ENCODE measurements at regions not wholly inside any gene's neighbourhood (a gene's known extent, or its start where the extent isn't known, plus 50 kb on each side); places are given as distances from the start of the nearest gene placed in this dataset.

- no peak overlapping the region for H3K4me3 ChIP-seq
- H3K9me3 ChIP-seq: no peaks in the 10 kb centered on the region
- no peak overlapping the region for H3K27ac ChIP-seq
- no peaks in the 10 kb centered on the region for H3K4me1 ChIP-seq (replicated peaks)
- no peak for DNase-seq (ENCODE audit: low spot score)
- intact Hi-C loops (cut with DNase I): no loop called here
- H3K27me3 ChIP-seq (replicated peaks; ENCODE audit: insufficient read depth): no peaks in the 10 kb centered on the region
- H3K36me3 ChIP-seq: no peaks in the 10 kb centered on the region
- 72% methylated on average over 4 of the region's 4 CpGs for WGBS
- TF ChIP-seq POLR2A (IDR thresholded peaks at IDR 0.05): no peak
- TF ChIP-seq CTCF (IDR thresholded peaks at IDR 0.05): no peak
- TF ChIP-seq POLR2AphosphoS5 (IDR thresholded peaks at IDR 0.05): no peak
Observed at GRCh38 chr10:10125676-10126075, 892.0 kb upstream of the CELF2 start.

GRCh38 chr10:10126218-10126617 lies 891.5 kb upstream of the CELF2 start:
- Histone ChIP-seq H3K27me3 (replicated peaks; ENCODE audit: insufficient read depth) (no peaks in the 10 kb centered on the region), H3K4me3 (no peak overlapping the region), H3K27ac (no peak overlapping the region), H3K36me3 (no peaks in the 10 kb centered on the region), H3K4me1 (replicated peaks) (no peaks in the 10 kb centered on the region), H3K9me3 (no peaks in the 10 kb centered on the region)
- WGBS: 93% methylated on average over 3 of the region's 3 CpGs
- intact Hi-C loops (cut with DNase I): no loop called here
- TF ChIP-seq POLR2A (IDR thresholded peaks at IDR 0.05): no peak
- TF ChIP-seq CTCF (IDR thresholded peaks at IDR 0.05): no peak
- no peak for TF ChIP-seq POLR2AphosphoS5 (IDR thresholded peaks at IDR 0.05)
- no peak for DNase-seq (ENCODE audit: low spot score)

- WGBS: 83% methylated on average over 3 of the region's 3 CpGs
- intact Hi-C loops (cut with DNase I): no loop called here
- Histone ChIP-seq H3K27ac (no peak overlapping the region), H3K27me3 (replicated peaks; ENCODE audit: insufficient read depth) (no peaks in the 10 kb centered on the region), H3K9me3 (no peaks in the 10 kb centered on the region), H3K36me3 (no peaks in the 10 kb centered on the region), H3K4me3 (no peak overlapping the region), H3K4me1 (replicated peaks) (no peaks in the 10 kb centered on the region)
- TF ChIP-seq POLR2AphosphoS5 (IDR thresholded peaks at IDR 0.05) (no peak), CTCF (IDR thresholded peaks at IDR 0.05) (no peak), POLR2A (IDR thresholded peaks at IDR 0.05) (no peak)
- no peak for DNase-seq (ENCODE audit: low spot score)
Observed at GRCh38 chr10:10128387-10128786, 889.3 kb upstream of the CELF2 start.

GRCh38 chr10:10130686-10131085 lies 887.0 kb upstream of the CELF2 start:
- Histone ChIP-seq H3K9me3 (no peaks in the 10 kb centered on the region), H3K27ac (no peak overlapping the region), H3K4me3 (no peak overlapping the region), H3K4me1 (replicated peaks) (no peaks in the 10 kb centered on the region), H3K27me3 (replicated peaks; ENCODE audit: insufficient read depth) (no peaks in the 10 kb centered on the region), H3K36me3 (no peaks in the 10 kb centered on the region)
- no peak for DNase-seq (ENCODE audit: low spot score)
- intact Hi-C loops (cut with DNase I): no loop called here
- WGBS: 36% methylated on average over 2 of the region's 2 CpGs
- TF ChIP-seq CTCF (IDR thresholded peaks at IDR 0.05) (no peak), POLR2AphosphoS5 (IDR thresholded peaks at IDR 0.05) (no peak), POLR2A (IDR thresholded peaks at IDR 0.05) (no peak)

- 21% methylated on average over 1 of the region's 1 CpG for WGBS
- DNase-seq (ENCODE audit: low spot score): no peak
- TF ChIP-seq POLR2AphosphoS5 (IDR thresholded peaks at IDR 0.05) (no peak), POLR2A (IDR thresholded peaks at IDR 0.05) (no peak), CTCF (IDR thresholded peaks at IDR 0.05) (no peak)
Observed at GRCh38 chr10:10132009-10132408, 885.7 kb upstream of the CELF2 start.

More at GRCh38 chr10:10132009-10132408, 885.7 kb upstream of the CELF2 start:
- no peak overlapping the region for H3K27ac ChIP-seq
- no peaks in the 10 kb centered on the region for H3K27me3 ChIP-seq (replicated peaks; ENCODE audit: insufficient read depth)
- H3K4me1 ChIP-seq (replicated peaks): no peaks in the 10 kb centered on the region
- no peaks in the 10 kb centered on the region for H3K9me3 ChIP-seq
- H3K36me3 ChIP-seq: no peaks in the 10 kb centered on the region
- no peak overlapping the region for H3K4me3 ChIP-seq
- intact Hi-C loops (cut with DNase I): no loop called here
